ENCODE measurements at regions not wholly inside any gene's neighbourhood (a gene's known extent, or its start where the extent isn't known, plus 50 kb on each side); places are given as distances from the start of the nearest gene placed in this dataset.

- TF ChIP-seq POLR2A (IDR thresholded peaks at IDR 0.05; ENCODE audit: borderline replicate concordance, extremely low read depth, insufficient read depth, insufficient read length): no peak
- TF ChIP-seq CTCF (IDR thresholded peaks at IDR 0.05 in 2 of 3, conservative IDR thresholded peaks at IDR 0.05 in 1 of 3; ENCODE audit: borderline replicate concordance in 1 of 3, insufficient read depth in 1 of 3, low read depth in 2 of 3, low read length in 2 of 3): no peak
- TF ChIP-seq EZH2 (IDR thresholded peaks at IDR 0.05): no peak
- no peak for TF ChIP-seq ATF3 (IDR thresholded peaks at IDR 0.05)
- TF ChIP-seq YY1 (IDR thresholded peaks at IDR 0.05; ENCODE audit: extremely low read depth, insufficient replicate concordance, low read depth, low read length): no peak
- TF ChIP-seq CEBPB (IDR thresholded peaks at IDR 0.05; ENCODE audit: low read depth): no peak
- no peak for TF ChIP-seq POLR2AphosphoS5 (IDR thresholded peaks at IDR 0.05; ENCODE audit: low read depth, low read length)
Observed at GRCh38 chr9:30511666-30512065, 1872.8 kb upstream of the ACO1 start.
